Smooth muscle cell (in vitro differentiated cells): ENCODE measurements at regions not wholly inside any gene's neighbourhood (a gene's known extent, or its start where the extent isn't known, plus 50 kb on each side); places are given as distances from the start of the nearest gene placed in this dataset.

ENCODE experiments used
- DNase-seq: peaks from one replicate; lab custom pipeline; 2025; ENCODE audit not compliant: unreplicated experiment; lab: John Stamatoyannopoulos, UW
- H2AFZ ChIP-seq: fragments of 200-600 bp; sonication (generic); 2 replicates; pipeline ENCODE4 v1.6.0; 2016; ENCODE audit warnings: antibody characterized with exemption, low read depth, mild to moderate bottlenecking
- H3F3A ChIP-seq: fragments of 200-600 bp; sonication (generic); 2 replicates; pipeline ENCODE4 v1.6.0; 2017; ENCODE audit warnings: antibody characterized with exemption, low read depth
- H3K27ac ChIP-seq: fragments of 200-600 bp; sonication (generic); 2 replicates; pipeline ENCODE4 v1.5.1; 2016; ENCODE audit warnings: low read depth, mild to moderate bottlenecking
- H3K27me3 ChIP-seq: fragments of 200-600 bp; sonication (generic); 2 replicates; pipeline ENCODE4 v1.6.1; 2016; ENCODE audit warnings: low read depth, mild to moderate bottlenecking
- H3K36me3 ChIP-seq: fragments of 200-600 bp; sonication (generic); 2 replicates; pipeline ENCODE4 v1.5.1; 2016; ENCODE audit warnings: low read depth
- H3K4me1 ChIP-seq: fragments of 200-600 bp; sonication (generic); 2 replicates; pipeline ENCODE4 v1.5.1; 2016; ENCODE audit warnings: low read depth
- H3K4me2 ChIP-seq: fragments of 200-600 bp; sonication (generic); 2 replicates; pipeline ENCODE4 v1.6.0; 2016; ENCODE audit warnings: mild to moderate bottlenecking
- H3K4me3 ChIP-seq: fragments of 200-600 bp; sonication (generic); 2 replicates; pipeline ENCODE4 v1.5.1; 2016; ENCODE audit warnings: mild to moderate bottlenecking
- H3K79me2 ChIP-seq: fragments of 200-600 bp; sonication (generic); 2 replicates; pipeline ENCODE4 v1.6.0; 2016; ENCODE audit warnings: low read depth, mild to moderate bottlenecking
- H3K9ac ChIP-seq: fragments of 200-600 bp; sonication (generic); 2 replicates; pipeline ENCODE4 v1.6.0; 2016; ENCODE audit warnings: low read depth
- H3K9me3 ChIP-seq: fragments of 200-600 bp; sonication (generic); replicated peaks from 2 replicates; pipeline ENCODE4 v1.5.1; 2016; ENCODE audit warnings: low read depth
- H4K20me1 ChIP-seq: fragments of 200-600 bp; sonication (generic); 2 replicates; pipeline ENCODE4 v1.6.0; 2016; ENCODE audit warnings: low read depth
- WGBS: methylation state at CpG from one replicate; pipeline ENCODE4 v1.1.7; 2016; ENCODE audit warnings: low lambda C conversion rate; 5-methylcytosine and 5-hydroxymethylcytosine counted together
- TF ChIP-seq, protein P1 (sequence below): fragments of 200-600 bp; sonication (generic); IDR thresholded peaks from 2 replicates; pipeline ENCODE4 v1.5.1; 2017; ENCODE audit warnings: borderline replicate concordance, mild to moderate bottlenecking, antibody characterized with exemption; ENCODE audit not compliant: insufficient read depth, poor library complexity, severe bottlenecking

DNA sequence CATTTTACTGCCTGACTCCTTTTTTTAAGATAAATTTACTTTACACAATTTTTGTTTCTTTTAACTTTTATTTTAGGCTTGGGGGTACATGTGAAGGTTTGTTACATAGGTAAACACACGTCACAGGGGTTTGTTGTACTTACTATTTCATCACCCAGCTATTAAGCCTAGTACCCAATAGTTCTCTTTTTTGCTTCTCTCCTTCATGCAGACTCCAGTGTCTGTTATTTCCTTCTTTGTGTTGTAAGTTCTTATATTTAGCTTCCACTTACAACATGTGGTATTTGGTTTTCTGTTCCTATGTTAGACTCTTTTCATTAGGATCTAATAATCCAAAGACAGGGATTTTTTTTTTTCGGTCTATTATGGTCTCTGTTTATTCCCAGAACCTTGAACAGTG, 83.5 kb upstream of the CCN6 start:
- DNase-seq: no peak
- H3K9ac ChIP-seq: no peak overlapping the region
- no peak overlapping the region for H3K4me3 ChIP-seq
- no peaks in the 10 kb centered on the region for H3K9me3 ChIP-seq
- TF ChIP-seq, protein P1, sequence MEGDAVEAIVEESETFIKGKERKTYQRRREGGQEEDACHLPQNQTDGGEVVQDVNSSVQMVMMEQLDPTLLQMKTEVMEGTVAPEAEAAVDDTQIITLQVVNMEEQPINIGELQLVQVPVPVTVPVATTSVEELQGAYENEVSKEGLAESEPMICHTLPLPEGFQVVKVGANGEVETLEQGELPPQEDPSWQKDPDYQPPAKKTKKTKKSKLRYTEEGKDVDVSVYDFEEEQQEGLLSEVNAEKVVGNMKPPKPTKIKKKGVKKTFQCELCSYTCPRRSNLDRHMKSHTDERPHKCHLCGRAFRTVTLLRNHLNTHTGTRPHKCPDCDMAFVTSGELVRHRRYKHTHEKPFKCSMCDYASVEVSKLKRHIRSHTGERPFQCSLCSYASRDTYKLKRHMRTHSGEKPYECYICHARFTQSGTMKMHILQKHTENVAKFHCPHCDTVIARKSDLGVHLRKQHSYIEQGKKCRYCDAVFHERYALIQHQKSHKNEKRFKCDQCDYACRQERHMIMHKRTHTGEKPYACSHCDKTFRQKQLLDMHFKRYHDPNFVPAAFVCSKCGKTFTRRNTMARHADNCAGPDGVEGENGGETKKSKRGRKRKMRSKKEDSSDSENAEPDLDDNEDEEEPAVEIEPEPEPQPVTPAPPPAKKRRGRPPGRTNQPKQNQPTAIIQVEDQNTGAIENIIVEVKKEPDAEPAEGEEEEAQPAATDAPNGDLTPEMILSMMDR: no peak
- H3K27ac ChIP-seq: peak overlapping the region; percentile 99
- H3K36me3 ChIP-seq: no peaks in the 10 kb centered on the region
- H2AFZ ChIP-seq: no peak overlapping the region
- 96% methylated on average over 2 of the region's 2 CpGs for WGBS
- H3K27me3 ChIP-seq: no peaks in the 10 kb centered on the region
- H3F3A ChIP-seq: peaks cover 34% of the 10 kb centered on the region
- H3K4me2 ChIP-seq: no peak overlapping the region
- peaks cover 25% of the 10 kb centered on the region for H3K4me1 ChIP-seq
- H4K20me1 ChIP-seq: no peaks in the 10 kb centered on the region
- no peaks in the 10 kb centered on the region for H3K79me2 ChIP-seq

DNA sequence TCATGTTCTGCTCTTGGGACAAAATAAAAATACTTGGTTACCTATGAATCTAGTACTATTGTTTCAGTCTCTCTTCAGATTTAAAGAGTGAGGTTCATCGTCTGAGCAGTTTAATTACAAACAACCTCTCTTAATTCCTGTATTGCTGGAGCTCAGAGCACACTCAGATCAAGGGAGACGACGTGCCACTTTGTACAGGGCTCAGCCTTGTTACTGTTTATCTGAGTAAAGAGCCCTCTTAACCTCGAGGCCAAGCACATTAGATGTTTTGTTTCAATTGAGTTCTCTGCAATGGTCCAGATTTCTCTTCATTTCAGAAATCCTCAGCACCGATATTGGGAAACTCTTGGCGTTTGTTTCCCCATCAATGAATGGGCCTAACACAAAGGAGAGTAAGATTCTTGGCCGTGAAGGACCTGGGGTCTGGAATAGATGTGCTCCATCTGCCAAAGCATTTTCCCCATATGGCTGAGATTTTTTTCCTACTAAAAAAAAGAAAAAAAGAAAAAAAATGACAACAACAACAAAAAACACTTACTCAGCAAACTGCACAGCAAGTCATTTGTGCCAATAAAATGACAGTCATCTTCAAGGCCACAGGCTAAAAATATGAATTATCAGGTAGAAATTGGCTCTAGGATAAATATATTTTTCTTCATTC, 82.6 kb upstream of the CCN6 start:
- DNase-seq: no peak
- no peaks in the 10 kb centered on the region for H3K9me3 ChIP-seq
- 77% methylated on average over 7 of the region's 7 CpGs for WGBS
- H3K27me3 ChIP-seq: no peaks in the 10 kb centered on the region
- peak overlapping the region; percentile 77 for H3K4me2 ChIP-seq
- H3K9ac ChIP-seq: peak overlapping the region; percentile 95
- peak overlapping the region; percentile 24 for H2AFZ ChIP-seq
- H3K27ac ChIP-seq: peak overlapping the region; percentile 99
- H3K79me2 ChIP-seq: no peaks in the 10 kb centered on the region
- peaks cover 25% of the 10 kb centered on the region for H3K4me1 ChIP-seq
- H3K4me3 ChIP-seq: no peak overlapping the region
- H3F3A ChIP-seq: peaks cover 38% of the 10 kb centered on the region
- no peaks in the 10 kb centered on the region for H4K20me1 ChIP-seq
- TF ChIP-seq, protein P1: no peak
- H3K36me3 ChIP-seq: no peaks in the 10 kb centered on the region

DNA sequence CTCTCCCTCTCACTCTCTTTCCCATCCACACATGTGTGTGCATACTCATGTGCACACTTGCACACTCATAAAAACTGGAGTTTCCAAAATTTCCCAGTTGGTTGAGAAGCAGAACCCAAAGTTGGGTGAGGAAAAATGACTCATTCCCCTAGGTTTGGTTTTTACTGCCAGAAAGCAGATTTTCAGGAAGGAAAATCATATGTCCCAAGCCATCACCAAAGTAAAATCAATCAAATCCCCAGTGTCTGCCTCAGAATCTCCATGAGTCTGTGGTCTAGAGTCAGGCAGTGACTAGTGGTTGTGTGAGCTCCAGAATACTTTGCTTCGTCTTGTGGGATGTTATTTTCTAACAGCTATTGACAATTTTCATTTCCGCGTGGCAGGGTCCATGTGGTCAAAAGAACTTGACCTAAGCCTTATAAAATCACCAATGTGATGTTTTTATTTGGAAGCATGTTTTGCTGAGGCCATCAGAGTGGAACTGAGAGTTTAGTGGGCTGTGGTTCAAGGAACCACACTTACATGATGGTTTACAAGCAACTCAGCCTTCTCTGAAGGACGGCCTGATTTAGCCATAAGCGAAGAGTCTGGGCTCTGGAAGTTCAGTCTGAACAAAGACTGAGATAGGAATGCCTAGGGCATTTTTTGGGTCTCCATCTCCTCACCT, 81.9 kb upstream of the CCN6 start:
- peak overlapping the region; percentile 77 for H3K4me2 ChIP-seq
- H2AFZ ChIP-seq: peak overlapping the region; percentile 22

More for the DNA sequence above, 81.9 kb upstream of the CCN6 start:
- H3K27ac ChIP-seq: peak overlapping the region; percentile 99
- H3K36me3 ChIP-seq: no peaks in the 10 kb centered on the region
- DNase-seq: no peak
- H3K9ac ChIP-seq: peak overlapping the region; percentile 95
- TF ChIP-seq, protein P1: no peak
- H3F3A ChIP-seq: peaks cover 38% of the 10 kb centered on the region
- no peaks in the 10 kb centered on the region for H4K20me1 ChIP-seq
- H3K27me3 ChIP-seq: no peaks in the 10 kb centered on the region
- H3K4me1 ChIP-seq: peaks cover 30% of the 10 kb centered on the region
- H3K4me3 ChIP-seq: no peak overlapping the region
- 55% methylated on average over 5 of the region's 5 CpGs for WGBS
- no peaks in the 10 kb centered on the region for H3K79me2 ChIP-seq
- H3K9me3 ChIP-seq: no peaks in the 10 kb centered on the region
